Calu3 (cell line): ENCODE measurements at regions not wholly inside any gene's neighbourhood (a gene's known extent, or its start where the extent isn't known, plus 50 kb on each side); places are given as distances from the start of the nearest gene placed in this dataset.

ENCODE experiments used
- BruUV-seq: library from RNA; stranded (reverse); fragments of 400-500 nt; replicated peaks from 2 replicates; lab custom pipeline; 2021; lab: Mats Ljungman, UMichigan
- CTCF ChIA-PET: fragments of 300-600 bp; sonication (Branson Sonifier 250); formaldehyde crosslinking; loops from one replicate; lab custom pipeline; 2022; ENCODE audit warnings: antibody characterized with exemption; lab: Charles Lee
- DNase-seq: peaks from one replicate; pipeline ENCODE4 v3.0.0; 2022
- H3K27ac Mint-ChIP-seq: one replicate; pipeline ENCODE4 v1.8.0; 2022; ENCODE audit warnings: mixed read lengths; ENCODE audit not compliant: unreplicated experiment
- H3K27me3 Mint-ChIP-seq: one replicate; pipeline ENCODE4 v1.8.0; 2022; ENCODE audit warnings: mixed read lengths; ENCODE audit not compliant: unreplicated experiment
- H3K36me3 Mint-ChIP-seq: one replicate; pipeline ENCODE4 v1.8.0; 2022; ENCODE audit warnings: mild to moderate bottlenecking, moderate library complexity, mixed read lengths; ENCODE audit not compliant: insufficient read depth, unreplicated experiment
- H3K4me1 Mint-ChIP-seq: one replicate; pipeline ENCODE4 v1.8.0; 2022; ENCODE audit warnings: mild to moderate bottlenecking, low read depth, mixed read lengths; ENCODE audit not compliant: unreplicated experiment
- H3K4me3 Mint-ChIP-seq: one replicate; pipeline ENCODE4 v1.8.0; 2022; ENCODE audit warnings: mild to moderate bottlenecking, low read depth, moderate library complexity, mixed read lengths; ENCODE audit not compliant: unreplicated experiment
- H3K9me3 Mint-ChIP-seq: one replicate; pipeline ENCODE4 v1.8.0; 2022; ENCODE audit warnings: low read depth, mixed read lengths; ENCODE audit not compliant: unreplicated experiment
- CTCF ChIP-seq: fragments of 200-600 bp; IDR thresholded peaks from one replicate; pipeline ENCODE4 v1.8.0; 2022; ENCODE audit warnings: antibody characterized with exemption; ENCODE audit not compliant: unreplicated experiment
- intact Hi-C: fragments of 100-400 bp; cut with micrococcal nuclease; formaldehyde crosslinking; loops from one replicate; pipeline ENCODE4 v1.10.0; 2022; ENCODE audit not compliant: unreplicated experiment

- Mint-ChIP-seq H3K4me1 (no peaks in the 10 kb centered on the region), H3K27me3 (no peaks in the 10 kb centered on the region), H3K36me3 (no peaks in the 10 kb centered on the region), H3K4me3 (no peak overlapping the region), H3K9me3 (peaks cover 11% of the 10 kb centered on the region), H3K27ac (no peak overlapping the region)
- no peak for DNase-seq
- CTCF ChIA-PET = no interaction called here
- no TSS peak for BruUV-seq
- TF ChIP-seq CTCF = no peak
- intact Hi-C loops = no loop called here
Observed at GRCh38 chr16:64880994-64881393, 240.9 kb downstream of the CDH11 start.

GRCh38 chr16:64880006-64880405 lies 241.9 kb downstream of the CDH11 start:
- no peaks in the 10 kb centered on the region for H3K36me3 Mint-ChIP-seq
- TF ChIP-seq CTCF = no peak
- no peak overlapping the region for H3K27ac Mint-ChIP-seq
- intact Hi-C loops = no loop called here
- BruUV-seq = no TSS peak
- H3K4me1 Mint-ChIP-seq = no peaks in the 10 kb centered on the region
- H3K9me3 Mint-ChIP-seq = peaks cover 15% of the 10 kb centered on the region
- no peaks in the 10 kb centered on the region for H3K27me3 Mint-ChIP-seq
- CTCF ChIA-PET = no interaction called here
- no peak for DNase-seq
- no peak overlapping the region for H3K4me3 Mint-ChIP-seq

GRCh38 chr16:64878940-64879339 lies 242.9 kb downstream of the CDH11 start:
- Mint-ChIP-seq H3K9me3 (peaks cover 14% of the 10 kb centered on the region), H3K27ac (no peak overlapping the region), H3K36me3 (no peaks in the 10 kb centered on the region), H3K4me3 (no peak overlapping the region), H3K4me1 (no peaks in the 10 kb centered on the region), H3K27me3 (no peaks in the 10 kb centered on the region)
- TF ChIP-seq CTCF = no peak
- BruUV-seq = no TSS peak
- CTCF ChIA-PET = no interaction called here
- intact Hi-C loops = no loop called here
- DNase-seq = no peak

GRCh38 chr16:64872101-64872500 lies 249.8 kb downstream of the CDH11 start:
- CTCF ChIA-PET = no interaction called here
- Mint-ChIP-seq H3K9me3 (peaks cover 16% of the 10 kb centered on the region), H3K4me1 (no peaks in the 10 kb centered on the region), H3K4me3 (no peak overlapping the region), H3K27ac (no peak overlapping the region), H3K27me3 (no peaks in the 10 kb centered on the region), H3K36me3 (no peaks in the 10 kb centered on the region)
- no peak for DNase-seq
- BruUV-seq = no TSS peak
- TF ChIP-seq CTCF = no peak
- intact Hi-C loops = no loop called here
